Right lobe of liver (tissue), 6 donors: ENCODE measurements at regions not wholly inside any gene's neighbourhood (a gene's known extent, or its start where the extent isn't known, plus 50 kb on each side); places are given as distances from the start of the nearest gene placed in this dataset.

Experiments used
- ATAC-seq, 4 donors: fragments of 200-7000 bp; cut with Tn5 transposase; one replicate each; pipeline ENCODE4 v1.9.1; 2020; ENCODE audit warnings: mild to moderate bottlenecking in 4 of 4, moderate library complexity in 4 of 4
- DNase-seq, 3 donors: peaks; one replicate each; pipeline ENCODE4 v3.0.0-alpha.2; 2020
- H3K27ac ChIP-seq, 3 donors: fragments of 200-600 bp; one replicate each; pipeline ENCODE4 v1.8.0; 2022
- H3K27me3 ChIP-seq, 2 donors: fragments of 200-600 bp; one replicate each; pipeline ENCODE4 v1.8.0; 2022
- H3K36me3 ChIP-seq, 4 donors: fragments of 200-600 bp; sonication (generic) in 1 of 4; one replicate each; pipeline versions ENCODE4 v1.5.1 to v1.8.0; 2017 to 2022; ENCODE audit warnings: control low read depth in 1 of 4
- H3K4me1 ChIP-seq, 4 donors: fragments of 200-600 bp; sonication (generic) in 1 of 4; one replicate each; pipeline versions ENCODE4 v1.5.1 to v1.8.0; 2017 to 2022; ENCODE audit warnings: control low read depth in 1 of 4
- H3K4me3 ChIP-seq, 3 donors: fragments of 200-600 bp; one replicate each; pipeline ENCODE4 v1.8.0; 2022
- H3K9me3 ChIP-seq, 4 donors: fragments of 200-600 bp; sonication (generic) in 1 of 4; one replicate each; pipeline versions ENCODE4 v1.5.1 to v1.8.0; 2017 to 2022; ENCODE audit warnings: control low read depth in 1 of 4
- CTCF ChIP-seq, 4 donors: fragments of 200-600 bp in 3 of 4; fragments of 450-650 bp in 1 of 4; IDR thresholded peaks; one replicate each; pipeline versions ENCODE4 v1.5.1 to v1.8.0; 2016 to 2022; ENCODE audit warnings: antibody characterized with exemption in 4 of 4, mild to moderate bottlenecking in 2 of 4
- POLR2A ChIP-seq: fragments of 450-650 bp; IDR thresholded peaks from one replicate; pipeline ENCODE4 v1.6.1; 2017; ENCODE audit warnings: antibody characterized with exemption, mild to moderate bottlenecking
- WGBS: methylation state at CpG from one replicate; pipeline ENCODE4 v1.1.6; 2018; ENCODE audit warnings: low coverage, low lambda C conversion rate; ENCODE audit not compliant: insufficient coverage; ENCODE audit errors: missing lambda C conversion rate; 5-methylcytosine and 5-hydroxymethylcytosine counted together
- intact Hi-C, 2 donors: fragments of 100-400 bp; cut with DNase I; formaldehyde crosslinking; loops; one replicate each; pipeline versions ENCODE4 v1.11.2 to v1.14.1; 2022
- donor health status: DM: no; HTN: yes; CAD: no.
- donor health status: DM: no; HTN: no; CAD: no.
- donor health status: DM: no; HTN: no; CAD: no.
- donor health status: DM: no; HTN: yes; CAD: no.
- donor health status: DM: no; HTN: yes; CAD: no.

DNA sequence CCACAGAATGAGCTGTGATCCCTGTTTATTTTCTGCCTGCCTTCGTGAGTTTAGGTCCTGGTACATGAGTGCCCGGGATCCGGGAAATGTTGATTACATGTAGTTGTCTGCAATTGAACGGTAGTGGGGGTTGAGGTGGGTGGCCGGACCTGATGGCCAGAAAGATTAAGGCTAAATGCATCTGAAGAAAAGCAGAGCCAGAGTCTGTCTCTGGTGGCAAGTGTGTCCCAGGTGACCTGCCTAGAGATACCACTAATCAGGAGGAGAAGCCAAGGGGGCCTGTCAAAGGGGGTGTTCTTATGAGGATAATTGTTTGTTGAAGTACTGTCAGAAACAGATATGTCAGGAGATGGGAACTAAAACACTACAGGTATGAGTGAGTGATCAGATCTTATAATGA lies 154.0 kb upstream of the ASIC2 start:
- Histone ChIP-seq H3K9me3 (no peaks in the 10 kb centered on the region), H3K36me3 (no peaks in the 10 kb centered on the region), H3K27ac (no peak overlapping the region), H3K4me3 (no peak overlapping the region), H3K4me1 (no peaks in the 10 kb centered on the region), H3K27me3 (no peaks in the 10 kb centered on the region)
- WGBS: 40% methylated on average over 5 of the region's 5 CpGs
- intact Hi-C loops: no loop called here
- ATAC-seq (no peak), DNase-seq (no peak)
- TF ChIP-seq CTCF (IDR thresholded peaks at IDR 0.05) (no peak), POLR2A (no peak)

DNA sequence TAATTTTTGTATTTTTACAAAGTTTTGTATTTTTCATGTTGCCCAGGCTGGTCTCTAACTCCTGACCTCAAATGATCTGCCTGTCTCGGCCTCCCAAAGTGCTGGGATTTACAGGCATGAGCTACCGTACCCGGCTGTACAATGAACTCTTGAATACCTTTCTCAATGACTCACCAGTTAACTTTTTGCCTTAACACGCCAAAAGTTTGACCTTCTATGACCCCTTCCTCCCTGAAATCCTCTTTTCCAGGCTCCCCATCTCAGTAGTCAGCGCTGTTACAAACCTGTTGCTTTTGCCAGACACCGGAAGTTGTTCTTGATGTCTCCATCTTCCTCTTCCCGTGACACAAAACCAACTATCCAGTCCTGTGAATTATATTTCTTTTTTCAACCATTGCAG lies 158.1 kb upstream of the ASIC2 start:
- no peak overlapping the region for H3K4me3 ChIP-seq
- DNase-seq: no peak
- WGBS: 38% methylated on average over 6 of the region's 7 CpGs
- H3K9me3 ChIP-seq: no peaks in the 10 kb centered on the region
- intact Hi-C loops: no loop called here
- TF ChIP-seq CTCF (IDR thresholded peaks at IDR 0.05) (no peak), POLR2A (no peak)
- H3K27ac ChIP-seq: no peak overlapping the region
- no peak for ATAC-seq
- no peaks in the 10 kb centered on the region for H3K36me3 ChIP-seq
- no peaks in the 10 kb centered on the region for H3K4me1 ChIP-seq
- no peaks in the 10 kb centered on the region for H3K27me3 ChIP-seq

DNA sequence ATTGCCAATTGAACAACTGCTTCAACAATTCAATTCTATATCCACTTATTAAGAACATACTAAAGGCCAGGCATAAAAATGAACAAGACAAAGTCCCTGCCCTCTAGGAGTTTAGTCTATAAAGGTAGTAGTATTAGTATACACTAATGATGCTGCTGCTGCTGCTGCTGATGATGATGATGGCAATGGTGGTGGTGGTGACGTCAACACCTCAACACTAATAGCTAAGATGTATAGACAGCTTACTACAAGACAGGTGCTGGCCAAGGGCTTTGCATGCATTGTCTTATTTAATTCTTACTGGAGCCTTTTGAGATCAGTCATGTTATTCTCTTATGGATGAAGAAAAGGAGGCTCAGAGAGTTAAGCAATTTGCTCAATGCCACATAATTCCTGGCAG lies 164.4 kb upstream of the ASIC2 start:
- Histone ChIP-seq H3K4me3 (no peak overlapping the region), H3K9me3 (no peaks in the 10 kb centered on the region), H3K27me3 (no peaks in the 10 kb centered on the region), H3K27ac (no peak overlapping the region), H3K4me1 (no peaks in the 10 kb centered on the region), H3K36me3 (no peaks in the 10 kb centered on the region)
- TF ChIP-seq POLR2A (no peak), CTCF (IDR thresholded peaks at IDR 0.05) (no peak)
- no peak for DNase-seq
- WGBS: 50% methylated on average over 1 of the region's 1 CpG
- intact Hi-C loops: no loop called here
- ATAC-seq: no peak

DNA sequence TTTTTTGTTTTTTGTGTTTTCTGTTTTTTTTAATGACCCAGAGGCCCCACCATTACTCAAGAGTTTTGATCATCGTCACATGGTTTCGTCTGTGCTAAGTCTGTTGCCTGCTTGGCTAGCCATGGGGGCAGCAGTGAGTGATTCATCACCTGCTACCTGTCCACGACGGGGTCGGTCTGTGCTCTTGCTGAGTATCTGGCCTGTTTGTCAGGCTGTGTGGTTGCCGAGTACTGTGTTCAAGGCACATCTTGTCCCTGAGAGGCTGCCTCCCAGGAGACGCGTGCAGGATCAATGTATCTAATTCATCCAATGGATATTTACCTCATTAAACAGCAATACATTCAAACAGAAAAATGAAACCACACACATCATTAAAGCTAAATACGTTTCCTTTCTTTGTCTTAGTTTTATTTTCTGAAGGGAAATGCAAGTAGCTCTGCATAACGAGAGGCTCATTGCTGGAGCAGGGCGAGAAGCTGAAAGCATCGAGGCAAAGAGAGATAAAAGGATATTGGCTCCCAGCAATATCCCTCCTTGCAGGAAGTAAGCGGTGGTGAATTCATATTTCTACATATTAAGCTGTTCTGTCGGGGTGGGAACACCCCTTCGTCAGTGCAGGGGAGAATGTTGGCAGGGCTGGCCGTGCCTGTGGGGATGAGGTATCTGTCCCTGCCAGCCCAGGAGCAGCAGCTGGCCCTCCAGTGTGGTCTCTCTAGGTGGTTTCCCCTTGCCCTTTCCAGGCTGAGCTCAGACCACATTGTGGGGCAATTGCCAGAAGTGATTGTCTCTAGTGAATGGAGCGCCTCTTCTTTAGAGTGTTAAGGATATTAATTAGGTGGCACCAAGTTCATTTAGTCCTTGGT lies 166.2 kb upstream of the ASIC2 start:
- TF ChIP-seq POLR2A (no peak), CTCF (IDR thresholded peaks at IDR 0.05) (no peak)
- no peaks in the 10 kb centered on the region for H3K4me1 ChIP-seq
- H3K36me3 ChIP-seq: no peaks in the 10 kb centered on the region
- no peak overlapping the region for H3K27ac ChIP-seq
- ATAC-seq (no peak), DNase-seq (no peak)
- H3K27me3 ChIP-seq: no peaks in the 10 kb centered on the region
- no peak overlapping the region for H3K4me3 ChIP-seq
- WGBS: 60% methylated on average over 11 of the region's 17 CpGs
- intact Hi-C loops: no loop called here
- H3K9me3 ChIP-seq: no peaks in the 10 kb centered on the region
